B cell (primary cell): ENCODE measurements at regions not wholly inside any gene's neighbourhood (a gene's known extent, or its start where the extent isn't known, plus 50 kb on each side); places are given as distances from the start of the nearest gene placed in this dataset.

Experiments used
- ATAC-seq: fragments of 200-7000 bp; cut with Tn5 transposase; one replicate; pipeline ENCODE4 v1.10.0; 2021; ENCODE audit warnings: low read depth, mild to moderate bottlenecking, moderate number of reproducible peaks, moderate library complexity
- CTCF ChIA-PET: fragments of 350-600 bp; sonication (Branson Sonifier 250); formaldehyde crosslinking; loops from one replicate; lab custom pipeline; 2021; ENCODE audit warnings: antibody characterized with exemption, inconsistent platforms; lab: Charles Lee
- POLR2A ChIA-PET: fragments of 350-600 bp; sonication (Branson Sonifier 250); formaldehyde crosslinking; loops from one replicate; lab custom pipeline; 2021; ENCODE audit warnings: antibody characterized with exemption; lab: Charles Lee
- DNase-seq: peaks from one replicate; pipeline ENCODE4 v3.0.0; 2013
- H2AFZ ChIP-seq: 2 replicates; pipeline ENCODE4 v1.6.1; 2012; ENCODE audit warnings: mild to moderate bottlenecking, low read depth, low read length; ENCODE audit not compliant: insufficient read depth, poor library complexity, severe bottlenecking
- H3K27ac ChIP-seq, 2 donors: 1 replicate in 1 of 2; 2 replicates in 1 of 2; pipeline ENCODE4 v1.5.1; 2012 to 2013; ENCODE audit warnings: low read length in 2 of 2, mild to moderate bottlenecking in 2 of 2, moderate library complexity in 1 of 2
- H3K27me3 ChIP-seq, 4 experiments: fragments of 200-600 bp in 1 of 4; sonication (generic) in 1 of 4; replicated peaks in 1 of 4; 1 replicate in 2 of 4; 2 replicates in 2 of 4; pipeline versions ENCODE4 v1.6.1 to v1.7.0; 2013 to 2016; ENCODE audit warnings: low read length in 3 of 4, mild to moderate bottlenecking in 2 of 4, mixed read lengths in 1 of 4, moderate library complexity in 1 of 4; ENCODE audit not compliant: insufficient read depth in 4 of 4, control insufficient read depth in 3 of 4; ENCODE audit errors: control extremely low read depth in 1 of 4
- H3K36me3 ChIP-seq, 2 experiments: replicated peaks in 1 of 2; 1 replicate in 1 of 2; 2 replicates in 1 of 2; pipeline versions ENCODE4 v1.6.1 to v1.7.1; 2013; ENCODE audit warnings: low read length in 1 of 2; ENCODE audit not compliant: insufficient read depth in 2 of 2, control insufficient read depth in 1 of 2; ENCODE audit errors: control extremely low read depth in 1 of 2, extremely low read depth in 1 of 2
- H3K4me1 ChIP-seq, 2 donors: fragments of 200-600 bp in 1 of 2; sonication (generic) in 1 of 2; 1 replicate in 1 of 2; 2 replicates in 1 of 2; pipeline versions ENCODE4 v1.5.1 to v1.6.1; 2013 to 2017; ENCODE audit warnings: low read length in 2 of 2; ENCODE audit not compliant: control insufficient read depth in 2 of 2, insufficient read depth in 2 of 2
- H3K4me2 ChIP-seq: replicated peaks from 2 replicates; pipeline ENCODE3; 2012; ENCODE audit warnings: mild to moderate bottlenecking, low read depth, low read length; ENCODE audit not compliant: poor library complexity, severe bottlenecking
- H3K4me3 ChIP-seq, 5 experiments: fragments of 200-600 bp in 1 of 5; sonication (generic) in 1 of 5; 1 replicate in 3 of 5; 2 replicates in 2 of 5; pipeline versions ENCODE4 v1.5.1 to v1.7.0; 2011 to 2016; ENCODE audit warnings: low read length in 4 of 5, mild to moderate bottlenecking in 4 of 5, low read depth in 2 of 5, control low read depth in 1 of 5, moderate library complexity in 1 of 5; ENCODE audit not compliant: insufficient read depth in 1 of 5; ENCODE audit errors: control extremely low read depth in 1 of 5, extremely low read depth in 1 of 5
- H3K79me2 ChIP-seq: fragments of 200-600 bp; sonication (generic); one replicate; pipeline ENCODE4 v1.6.0; 2016; ENCODE audit warnings: low read length; ENCODE audit not compliant: control insufficient read depth, insufficient read depth
- H3K9ac ChIP-seq: fragments of 200-600 bp; sonication (generic); 2 replicates; pipeline ENCODE4 v1.6.1; 2017; ENCODE audit warnings: mild to moderate bottlenecking, low read length, moderate library complexity
- H3K9me3 ChIP-seq, 3 donors: one replicate each; pipeline versions ENCODE4 v1.6.1 to v1.7.1; 2013; ENCODE audit warnings: low read length in 2 of 3; ENCODE audit not compliant: control insufficient read depth in 2 of 3, insufficient read depth in 1 of 3; ENCODE audit errors: control extremely low read depth in 1 of 3
- H4K20me1 ChIP-seq: 2 replicates; pipeline ENCODE4 v1.6.0; 2012; ENCODE audit warnings: mild to moderate bottlenecking, low read length; ENCODE audit not compliant: insufficient read depth, control insufficient read depth, poor library complexity, severe bottlenecking
- H3K27ac Mint-ChIP-seq: one replicate; pipeline ENCODE4 v1.8.0; 2021; ENCODE audit warnings: mixed read lengths
- H3K27me3 Mint-ChIP-seq: one replicate; pipeline ENCODE4 v1.8.0; 2021; ENCODE audit warnings: mixed read lengths
- H3K4me1 Mint-ChIP-seq: one replicate; pipeline ENCODE4 v1.8.0; 2021; ENCODE audit warnings: mixed read lengths
- H3K4me3 Mint-ChIP-seq: one replicate; pipeline ENCODE4 v1.8.0; 2021; ENCODE audit warnings: mixed read lengths
- H3K9me3 Mint-ChIP-seq: one replicate; pipeline ENCODE4 v1.8.0; 2022; ENCODE audit warnings: mixed read lengths; ENCODE audit not compliant: insufficient read depth
- EZH2 ChIP-seq: IDR thresholded peaks from 2 replicates; pipeline ENCODE4 v1.6.1; 2012; ENCODE audit warnings: borderline replicate concordance, low read depth, mild to moderate bottlenecking, moderate library complexity, low read length; ENCODE audit not compliant: insufficient read depth, poor library complexity, severe bottlenecking
- WGBS: methylation state at CpG from one replicate; pipeline ENCODE4 v1.1.5; 2013; ENCODE audit warnings: missing lambda C conversion rate; ENCODE audit not compliant: insufficient coverage; 5-methylcytosine and 5-hydroxymethylcytosine counted together
- intact Hi-C: fragments of 100-400 bp; cut with micrococcal nuclease; formaldehyde crosslinking; loops from one replicate; pipeline ENCODE4 v1.10.0; 2022
- TF ChIP-seq, protein P1 (sequence below): fragments of 200-600 bp; IDR thresholded peaks from one replicate; pipeline ENCODE4 v1.8.0; 2022; ENCODE audit warnings: antibody characterized with exemption, mild to moderate bottlenecking

- no peak overlapping the region for H2AFZ ChIP-seq
- TF ChIP-seq, protein P1, sequence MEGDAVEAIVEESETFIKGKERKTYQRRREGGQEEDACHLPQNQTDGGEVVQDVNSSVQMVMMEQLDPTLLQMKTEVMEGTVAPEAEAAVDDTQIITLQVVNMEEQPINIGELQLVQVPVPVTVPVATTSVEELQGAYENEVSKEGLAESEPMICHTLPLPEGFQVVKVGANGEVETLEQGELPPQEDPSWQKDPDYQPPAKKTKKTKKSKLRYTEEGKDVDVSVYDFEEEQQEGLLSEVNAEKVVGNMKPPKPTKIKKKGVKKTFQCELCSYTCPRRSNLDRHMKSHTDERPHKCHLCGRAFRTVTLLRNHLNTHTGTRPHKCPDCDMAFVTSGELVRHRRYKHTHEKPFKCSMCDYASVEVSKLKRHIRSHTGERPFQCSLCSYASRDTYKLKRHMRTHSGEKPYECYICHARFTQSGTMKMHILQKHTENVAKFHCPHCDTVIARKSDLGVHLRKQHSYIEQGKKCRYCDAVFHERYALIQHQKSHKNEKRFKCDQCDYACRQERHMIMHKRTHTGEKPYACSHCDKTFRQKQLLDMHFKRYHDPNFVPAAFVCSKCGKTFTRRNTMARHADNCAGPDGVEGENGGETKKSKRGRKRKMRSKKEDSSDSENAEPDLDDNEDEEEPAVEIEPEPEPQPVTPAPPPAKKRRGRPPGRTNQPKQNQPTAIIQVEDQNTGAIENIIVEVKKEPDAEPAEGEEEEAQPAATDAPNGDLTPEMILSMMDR = no peak
- no peak for TF ChIP-seq EZH2
- intact Hi-C loops = no loop called here
- no peak overlapping the region for H3K4me3 ChIP-seq
- H3K4me1 ChIP-seq = no peaks in the 10 kb centered on the region
- H3K36me3 ChIP-seq = no peaks in the 10 kb centered on the region
- no peaks in the 10 kb centered on the region for H3K79me2 ChIP-seq
- Mint-ChIP-seq H3K4me3 (no peak overlapping the region), H3K27me3 (no peaks in the 10 kb centered on the region), H3K27ac (no peak overlapping the region), H3K9me3 (no peaks in the 10 kb centered on the region), H3K4me1 (no peaks in the 10 kb centered on the region)
- H3K4me2 ChIP-seq = no peak overlapping the region
- ChIA-PET POLR2A (no interaction called here), CTCF (no interaction called here)
- ATAC-seq = no peak
- no peak overlapping the region for H3K9ac ChIP-seq
- no peaks in the 10 kb centered on the region for H3K9me3 ChIP-seq
- peaks cover 0 to 4% (median 0%) of the 10 kb centered on the region in 4 experiments for H3K27me3 ChIP-seq
- DNase-seq = no peak
- H4K20me1 ChIP-seq = no peaks in the 10 kb centered on the region
- no peak overlapping the region for H3K27ac ChIP-seq
- 80% methylated on average over 3 of the region's 5 CpGs for WGBS
Observed at GRCh38 chr4:55218041-55218440, 92.6 kb upstream of the KDR start.

DNA sequence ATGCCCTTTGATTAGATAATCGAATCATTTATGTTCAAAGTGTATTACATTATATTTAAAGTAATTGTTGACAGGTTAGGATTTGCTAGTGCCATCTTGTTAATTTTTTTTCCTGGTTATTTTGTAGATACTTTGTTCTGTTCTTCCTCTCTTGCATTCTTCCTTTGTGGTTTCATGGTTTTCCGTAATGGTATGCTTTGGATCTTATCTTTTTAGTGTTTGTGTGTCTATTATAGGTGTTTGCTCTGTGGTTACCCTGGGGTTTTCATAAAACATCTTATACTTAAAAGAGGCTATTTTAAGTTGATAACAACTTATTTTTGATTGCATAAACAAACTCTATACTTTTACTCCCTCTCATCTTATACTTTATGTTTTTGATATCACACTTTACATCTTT lies 108.2 kb upstream of the SRD5A3 start:
- Histone ChIP-seq H3K4me3 (no peak overlapping the region), H3K4me2 (no peak overlapping the region), H3K27me3 (no peaks in the 10 kb centered on the region), H3K9me3 (peaks cover 4 to 8% (median 6%) of the 10 kb centered on the region in 3 donors), H4K20me1 (no peaks in the 10 kb centered on the region), H3K27ac (no peak overlapping the region), H3K79me2 (no peaks in the 10 kb centered on the region), H3K4me1 (no peaks in the 10 kb centered on the region), H3K36me3 (no peaks in the 10 kb centered on the region), H2AFZ (no peak overlapping the region), H3K9ac (no peak overlapping the region)
- intact Hi-C loops = no loop called here
- POLR2A ChIA-PET = no interaction called here
- DNase-seq = no peak
- Mint-ChIP-seq H3K4me1 (no peaks in the 10 kb centered on the region), H3K9me3 (peaks cover 12% of the 10 kb centered on the region), H3K4me3 (no peak overlapping the region), H3K27me3 (peaks cover 29% of the 10 kb centered on the region), H3K27ac (no peak overlapping the region)
- ATAC-seq = no peak
- CTCF ChIA-PET = no interaction called here
- no CpG with 5 or more reads among the region's 2 CpGs for WGBS
- TF ChIP-seq, protein P1 = no peak
- TF ChIP-seq EZH2 = no peak
